ENCODE measurements at regions not wholly inside any gene's neighbourhood (a gene's known extent, or its start where the extent isn't known, plus 50 kb on each side); places are given as distances from the start of the nearest gene placed in this dataset.

- TF ChIP-seq CTCF (IDR thresholded peaks at IDR 0.05; ENCODE audit: insufficient read depth, low read depth, low read length): no peak
- no peak for TF ChIP-seq EZH2 (IDR thresholded peaks at IDR 0.05; ENCODE audit: insufficient read depth, low read length)
Measured at GRCh38 chr2:217402761-217403383, 543.0 kb upstream of the TNP1 start.
